ENCODE measurements at regions not wholly inside any gene's neighbourhood (a gene's known extent, or its start where the extent isn't known, plus 50 kb on each side); places are given as distances from the start of the nearest gene placed in this dataset.
A peak's percentile ranks its signal among the peaks of the same experiment; 100 is the strongest.
"Not testable (repeated sequence)": the region's sequence is repeated elsewhere in the genome, so short reads cannot be mapped to it uniquely, and the experiment has no call there.

DNA sequence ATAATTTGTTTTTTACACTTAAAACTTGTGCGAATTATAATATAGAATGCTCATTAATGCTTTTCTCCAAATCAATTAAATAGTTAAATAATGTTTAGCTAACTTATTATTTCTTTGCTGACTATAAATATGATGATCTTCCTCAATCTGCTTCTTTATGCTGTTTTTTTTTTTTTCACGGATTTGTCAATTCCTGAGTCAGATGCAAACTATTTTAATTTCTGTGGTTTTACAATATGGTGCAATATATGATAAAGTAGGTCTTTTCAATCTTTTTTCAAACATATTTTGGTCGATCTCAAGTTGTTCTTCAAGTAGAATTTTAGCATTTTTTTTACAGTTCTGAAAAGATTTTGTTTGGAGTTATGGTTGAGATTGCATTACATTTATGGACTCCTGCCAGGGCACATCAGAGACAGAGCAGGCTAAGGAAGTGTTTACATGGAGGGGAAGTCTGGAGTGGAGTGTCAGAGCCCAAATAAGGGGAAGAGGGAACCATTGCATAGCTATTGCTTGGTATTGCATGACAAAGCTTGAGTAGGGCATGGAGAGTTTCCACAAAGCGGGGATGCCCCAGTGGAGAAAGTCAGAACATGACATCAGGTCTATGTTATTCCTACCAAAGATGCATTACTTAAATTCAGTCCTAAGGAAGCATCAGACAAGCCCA lies 204.4 kb downstream of the OTUD1 start:
- DNase-seq (ENCODE audit: low read depth): peak; percentile 26

DNA sequence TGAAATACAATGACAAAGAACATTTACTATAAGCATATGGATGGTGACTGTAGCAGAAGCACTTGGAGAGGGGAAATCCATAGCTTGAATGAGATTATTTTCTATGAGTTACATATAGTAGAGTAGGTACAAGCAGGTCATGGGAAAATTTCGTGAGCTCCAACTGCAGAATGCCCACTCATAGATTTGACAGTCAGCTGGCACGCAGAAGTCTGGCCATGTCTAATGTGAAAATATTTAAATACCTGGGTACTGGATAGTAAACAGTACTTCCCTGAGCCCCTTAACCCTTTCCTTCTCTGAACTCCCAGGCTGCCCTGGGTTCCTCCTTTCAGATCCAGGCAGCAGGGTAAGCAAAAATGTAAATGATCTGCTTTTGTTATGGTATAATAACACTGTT lies 209.7 kb downstream of the OTUD1 start:
- no peak for DNase-seq (ENCODE audit: low read depth)

DNA sequence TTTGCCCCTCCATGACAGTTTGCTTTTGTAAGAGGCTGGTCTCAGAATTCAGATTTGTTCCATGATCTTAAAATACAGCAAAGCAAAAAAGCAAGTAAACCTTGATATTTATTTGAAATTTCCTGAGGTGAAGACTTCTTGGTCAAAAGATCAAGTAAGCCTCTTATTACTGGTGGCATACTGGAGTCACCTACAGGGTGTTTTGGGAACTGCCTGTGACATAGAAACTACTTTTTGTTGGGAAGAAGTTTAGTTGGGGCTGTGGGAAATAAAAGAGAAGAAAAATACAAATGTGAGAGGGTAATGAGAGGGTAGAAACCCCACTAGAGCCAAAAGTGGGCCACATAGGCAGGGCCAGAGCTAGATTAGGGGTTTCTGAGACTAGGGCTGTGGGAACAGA lies 217.9 kb downstream of the OTUD1 start:
- peak; percentile 19 for DNase-seq (ENCODE audit: low read depth)

DNA sequence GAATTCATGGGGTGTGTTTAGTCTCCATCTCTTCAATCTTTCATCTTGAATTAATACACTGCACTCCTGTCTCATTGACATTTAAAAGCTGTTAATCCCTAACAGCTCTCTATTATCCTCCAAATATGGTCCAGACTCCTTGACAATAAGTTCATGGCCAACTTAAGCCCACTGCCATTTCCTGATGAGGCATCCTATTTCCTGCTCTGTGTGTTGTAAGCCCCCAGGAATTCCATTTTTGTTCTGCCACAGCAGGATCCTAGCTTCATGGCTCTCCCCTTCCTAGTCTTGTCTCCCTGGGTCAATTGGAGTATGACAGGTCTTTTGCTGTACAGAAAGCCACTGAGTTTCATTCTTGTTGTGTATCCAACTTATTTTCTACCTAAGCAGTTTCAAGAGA lies 218.8 kb downstream of the OTUD1 start:
- no peak for DNase-seq (ENCODE audit: low read depth)

DNA sequence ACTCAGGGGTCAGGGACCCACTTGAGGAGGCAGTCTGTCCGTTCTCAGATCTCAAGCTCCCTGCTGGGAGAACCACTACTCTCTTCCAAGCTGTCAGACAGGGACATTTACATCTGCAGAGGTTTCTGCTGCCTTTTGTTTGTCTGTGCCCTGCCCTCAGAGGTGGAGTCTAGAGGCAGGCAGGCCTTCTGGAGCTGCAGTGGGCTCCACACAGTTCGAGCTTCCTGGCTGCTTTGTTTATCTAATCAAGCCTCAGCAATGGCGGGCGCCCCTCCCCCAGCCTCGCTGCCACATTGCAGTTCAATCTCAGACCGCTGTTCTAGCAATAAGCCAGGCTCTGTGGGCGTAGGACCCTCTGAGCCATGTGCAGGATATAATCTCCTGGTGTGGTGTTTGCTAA lies 233.0 kb downstream of the OTUD1 start:
- not testable (repeated sequence) for DNase-seq (ENCODE audit: low read depth)

DNA sequence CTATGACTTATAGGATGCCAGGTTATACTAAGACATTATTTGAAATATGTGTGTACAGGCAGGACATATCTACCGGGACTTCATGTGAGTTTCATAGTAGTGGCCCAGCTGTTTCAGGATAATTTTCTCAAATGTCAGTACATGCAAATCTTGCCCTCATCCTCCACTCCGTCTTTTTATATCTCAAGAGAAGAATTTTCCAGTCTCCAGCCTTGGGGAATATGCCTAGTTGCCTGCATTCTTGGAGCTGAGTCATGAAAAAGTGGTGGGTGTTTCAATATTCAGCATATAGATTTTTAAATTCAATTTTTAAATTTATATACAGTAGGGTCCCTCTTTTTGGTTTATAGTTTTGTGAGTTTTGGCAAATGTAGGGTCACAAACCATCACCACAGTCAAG lies 236.7 kb downstream of the OTUD1 start:
- no peak for DNase-seq (ENCODE audit: low read depth)

DNA sequence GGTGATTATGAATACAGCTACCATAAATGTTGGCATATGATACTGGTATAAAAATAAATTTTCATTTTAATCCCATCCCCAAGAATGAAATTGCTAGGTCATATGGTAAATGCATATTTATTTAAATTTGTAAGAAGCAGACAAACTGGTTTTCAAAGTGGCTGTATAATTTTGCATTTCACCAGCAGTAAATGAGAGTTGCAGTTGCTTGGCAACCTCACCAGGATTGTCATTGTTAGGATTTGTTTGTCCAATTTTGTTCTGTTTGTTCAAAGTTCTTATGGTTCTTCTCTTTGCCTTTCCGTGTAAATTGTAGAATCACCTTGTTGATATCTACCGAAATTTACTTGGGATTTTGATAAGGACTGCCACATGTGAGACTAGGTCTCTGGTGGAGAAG lies 237.4 kb downstream of the OTUD1 start:
- DNase-seq (ENCODE audit: low read depth): no peak

DNA sequence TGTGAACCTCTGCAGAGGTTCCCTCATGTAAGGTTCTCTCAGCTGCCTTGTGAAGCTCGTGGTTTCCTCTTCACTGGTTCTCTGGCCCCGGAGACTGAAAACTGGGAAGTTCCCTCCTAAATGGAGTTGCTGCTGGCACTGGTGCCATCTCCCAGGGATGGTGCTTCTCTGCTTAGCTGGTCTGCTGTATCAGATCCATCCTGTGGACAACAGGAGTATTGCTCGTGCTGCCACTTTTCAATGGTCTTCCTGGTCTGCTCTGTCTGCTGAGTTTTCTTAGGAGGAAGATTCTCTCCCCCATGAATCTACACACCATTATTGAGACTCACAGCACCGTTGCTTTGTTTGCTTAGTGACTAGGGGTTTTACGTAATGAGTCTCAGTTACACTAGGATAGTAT lies 247.8 kb downstream of the OTUD1 start:
- DNase-seq (ENCODE audit: low read depth): no peak

DNA sequence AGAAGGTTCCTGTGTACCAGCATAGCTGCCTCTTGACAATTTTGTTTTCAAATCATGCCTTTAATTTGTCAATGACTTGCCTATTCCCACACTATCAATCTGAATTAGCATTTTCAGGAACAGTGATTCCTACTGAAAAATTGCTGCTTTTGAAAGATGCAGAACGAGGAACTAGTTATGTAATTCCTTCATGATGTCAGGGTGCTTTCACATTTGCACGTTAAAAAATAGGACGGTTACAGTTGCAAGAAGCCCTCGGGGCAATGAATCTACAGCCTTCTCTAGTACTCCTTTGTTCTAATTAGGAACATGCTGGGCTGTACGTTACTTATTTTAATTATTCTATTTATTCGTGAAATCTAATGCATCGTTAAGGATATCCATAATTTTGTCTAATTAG lies 253.9 kb downstream of the OTUD1 start:
- DNase-seq (ENCODE audit: low read depth): no peak

DNA sequence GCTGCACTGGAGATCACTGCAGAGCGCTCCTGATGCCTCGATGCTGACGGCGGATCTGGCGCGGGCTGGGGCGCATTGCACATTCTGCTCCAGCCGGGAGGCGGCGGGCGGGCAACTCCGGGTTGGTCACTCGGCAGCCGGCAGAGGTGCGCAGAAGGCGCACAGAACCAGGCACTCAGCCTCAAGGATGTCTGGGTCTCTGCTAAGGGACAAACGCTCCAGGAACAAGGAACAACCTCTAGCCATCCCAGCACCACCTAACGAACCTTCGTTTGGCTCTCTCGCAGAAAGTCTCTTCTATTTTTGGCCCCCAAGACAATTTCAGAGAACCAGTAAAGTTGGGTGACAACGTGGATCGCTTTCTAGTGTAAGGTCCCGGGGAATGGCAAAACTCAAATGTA lies 254.6 kb downstream of the OTUD1 start:
- DNase-seq (ENCODE audit: low read depth): peak; percentile 7

DNA sequence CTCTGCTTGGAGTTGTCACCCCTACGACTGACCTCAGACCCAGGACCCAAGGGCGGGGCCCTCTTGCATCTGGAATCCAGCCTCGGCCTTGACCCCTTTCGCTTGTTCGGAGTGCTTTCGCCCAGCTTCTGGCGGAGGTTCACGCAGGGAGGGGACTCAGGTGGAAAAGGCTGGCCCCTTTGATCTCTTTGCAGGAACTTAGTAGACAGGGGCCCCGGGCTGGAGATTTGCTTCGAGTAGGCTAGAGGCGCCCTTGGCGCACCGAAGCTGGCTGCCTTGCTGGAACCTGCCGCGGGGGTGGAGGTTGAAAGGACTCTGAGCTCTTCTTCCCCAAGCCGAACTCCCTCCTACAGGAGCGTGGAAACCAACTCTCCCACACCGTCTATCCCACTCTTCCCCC lies 255.1 kb downstream of the OTUD1 start:
- DNase-seq (ENCODE audit: low read depth): no peak

DNA sequence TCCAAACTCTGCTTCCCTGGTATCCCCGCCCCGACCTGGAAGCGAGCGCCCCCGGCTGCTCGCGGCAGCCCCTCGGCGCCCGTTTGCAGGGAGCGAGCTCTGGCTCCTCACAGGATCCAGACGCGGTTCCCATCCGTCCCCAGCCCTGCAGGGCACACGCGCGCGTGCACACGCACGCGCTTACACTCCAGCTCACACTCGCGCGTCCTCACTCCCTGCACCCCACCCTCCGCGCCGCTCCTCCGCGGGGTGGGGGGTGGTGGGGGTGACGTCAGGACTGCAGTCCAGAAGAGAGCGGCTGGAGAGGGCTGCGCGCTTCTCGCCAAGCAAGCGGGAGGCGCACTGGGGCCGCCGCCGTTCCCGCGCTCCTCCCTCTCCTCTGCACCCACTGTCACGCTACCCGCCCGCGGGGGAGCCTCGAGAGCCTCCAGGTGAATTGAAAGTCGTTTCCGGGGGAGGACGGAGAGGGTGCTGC lies 255.6 kb downstream of the OTUD1 start:
- no peak for DNase-seq (ENCODE audit: low read depth)

DNA sequence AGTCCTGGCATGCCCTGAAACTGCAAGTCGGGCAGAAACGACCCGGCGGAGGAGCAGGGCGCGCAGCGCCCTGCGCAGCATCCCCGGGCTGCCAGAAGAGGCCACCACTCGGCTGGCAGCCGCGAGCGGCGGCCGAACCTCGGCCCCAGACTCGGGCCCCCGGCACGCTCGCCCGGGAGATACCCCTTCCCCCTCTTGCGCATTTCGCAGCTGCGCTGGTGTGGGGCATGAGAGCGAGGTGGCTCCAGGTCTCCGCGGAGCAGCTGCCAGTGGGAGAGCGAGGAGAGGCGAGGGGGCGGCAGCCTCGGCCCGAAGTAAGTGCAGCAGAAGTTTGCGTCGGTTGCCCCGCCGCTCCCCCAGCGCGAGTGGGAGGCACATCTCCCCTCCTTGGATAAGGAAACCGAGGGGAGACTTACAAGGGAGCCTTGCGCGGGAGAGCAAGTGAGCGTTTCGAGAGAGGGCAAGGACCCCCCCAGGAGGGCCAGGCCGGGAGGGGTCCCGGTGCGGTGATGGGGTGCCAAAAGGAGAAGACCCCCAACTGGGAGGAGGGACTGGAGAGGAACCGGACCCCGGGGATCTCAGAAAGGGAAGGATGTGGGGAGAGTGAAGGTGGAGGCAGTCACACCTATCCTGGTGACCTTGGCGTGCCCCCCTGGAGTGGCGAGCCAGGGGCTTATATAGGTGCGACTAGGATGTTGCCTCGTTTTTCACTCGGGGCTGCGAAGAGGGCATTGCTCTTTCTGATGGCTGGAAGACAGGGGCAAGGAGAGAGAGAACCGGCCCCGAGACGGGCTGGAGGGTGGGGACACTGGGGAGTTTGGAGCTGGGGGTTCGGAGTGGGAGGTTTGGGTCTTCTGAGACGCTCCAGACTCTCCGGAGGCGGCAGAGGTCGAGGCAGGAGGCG lies 256.3 kb downstream of the OTUD1 start:
- no peak for DNase-seq (ENCODE audit: low read depth)

DNA sequence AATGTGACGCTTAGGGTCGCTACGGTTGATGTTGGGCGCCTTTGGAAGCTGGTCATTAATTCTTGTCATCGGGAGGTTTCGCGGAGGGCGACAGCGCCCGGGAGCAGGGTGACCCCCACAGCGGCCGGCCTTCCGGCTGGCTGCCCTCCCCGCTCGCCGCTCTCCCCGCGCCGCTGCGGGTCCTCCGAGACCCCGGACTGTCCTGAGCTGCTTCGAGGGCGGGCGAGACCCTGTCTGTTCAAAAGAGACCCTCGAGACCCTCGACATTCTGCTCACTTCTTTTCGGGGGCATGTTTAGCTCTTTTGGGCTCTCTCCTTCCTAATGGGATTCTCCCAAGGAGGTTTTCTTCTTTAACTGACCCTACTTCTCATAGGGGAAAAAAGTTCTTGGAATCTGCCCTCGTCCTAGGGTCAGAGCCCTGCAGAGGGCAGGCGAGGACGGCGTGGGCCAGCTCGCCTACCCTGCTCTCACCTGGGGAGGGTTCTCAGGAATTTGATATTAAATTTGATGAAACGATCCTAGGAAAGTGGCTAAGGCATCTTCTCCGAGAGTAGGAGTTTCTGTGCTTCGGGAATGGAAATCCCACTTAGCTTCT lies 257.0 kb downstream of the OTUD1 start:
- no peak for DNase-seq (ENCODE audit: low read depth)

DNA sequence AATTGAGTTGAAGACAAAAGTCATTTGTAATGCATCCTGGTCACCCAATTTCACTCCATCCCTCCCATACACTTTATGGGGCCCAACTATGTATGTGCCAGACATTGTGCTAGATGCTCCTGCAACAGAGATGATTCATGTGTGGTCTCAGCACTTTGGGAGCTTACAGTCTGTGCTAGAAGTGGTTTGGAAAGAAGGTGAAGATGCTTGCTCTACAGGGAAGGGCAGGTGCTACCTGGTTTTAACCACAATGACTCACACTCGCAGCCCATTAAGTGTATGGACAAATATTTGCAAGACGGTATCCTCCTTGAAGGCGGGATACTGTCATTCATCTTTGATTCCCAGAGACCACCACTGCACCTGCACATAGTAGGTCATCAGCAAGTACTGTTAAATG lies 257.6 kb downstream of the OTUD1 start:
- no peak for DNase-seq (ENCODE audit: low read depth)

DNA sequence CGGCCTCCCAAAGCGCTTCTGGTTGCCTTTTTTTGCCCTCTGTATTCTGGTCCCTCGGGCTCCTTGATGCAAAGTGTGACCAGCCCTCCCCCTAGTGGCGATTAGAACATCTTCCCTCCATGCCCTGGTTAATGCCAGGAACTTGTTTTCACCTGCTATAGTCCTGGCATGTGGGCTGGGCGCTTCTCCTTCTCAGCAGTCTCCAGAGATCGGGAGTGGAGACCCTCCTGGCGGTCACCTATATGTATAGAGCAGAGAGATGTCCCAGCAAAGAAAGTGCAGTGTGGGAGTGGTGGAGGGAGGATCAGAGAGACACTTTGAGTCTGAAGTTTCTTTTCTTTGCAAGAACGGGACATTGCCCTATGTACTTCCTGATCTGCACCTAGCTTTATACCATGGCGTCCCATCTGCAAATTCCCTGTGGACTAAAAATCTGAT lies 264.1 kb downstream of the OTUD1 start:
- DNase-seq (ENCODE audit: low read depth): peak; percentile 73

DNA sequence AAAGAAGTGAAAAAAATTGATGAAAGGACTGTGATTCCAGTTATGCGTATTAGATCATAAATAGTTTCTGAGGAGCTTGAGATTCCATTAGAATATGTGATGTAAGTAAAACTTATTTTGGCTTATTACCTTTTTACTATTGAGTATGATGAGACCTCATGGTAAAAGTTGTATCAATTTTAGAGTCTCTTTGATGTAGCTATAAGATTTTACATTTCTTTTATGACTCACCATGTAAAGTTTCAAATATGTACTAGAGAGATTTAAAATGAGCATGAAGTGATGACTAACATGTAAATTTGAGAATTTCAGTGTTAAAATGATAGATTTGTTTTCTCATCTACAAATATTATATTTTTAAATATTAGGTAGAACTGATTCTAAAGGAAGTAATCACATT lies 276.5 kb downstream of the OTUD1 start:
- DNase-seq (ENCODE audit: low read depth): no peak

DNA sequence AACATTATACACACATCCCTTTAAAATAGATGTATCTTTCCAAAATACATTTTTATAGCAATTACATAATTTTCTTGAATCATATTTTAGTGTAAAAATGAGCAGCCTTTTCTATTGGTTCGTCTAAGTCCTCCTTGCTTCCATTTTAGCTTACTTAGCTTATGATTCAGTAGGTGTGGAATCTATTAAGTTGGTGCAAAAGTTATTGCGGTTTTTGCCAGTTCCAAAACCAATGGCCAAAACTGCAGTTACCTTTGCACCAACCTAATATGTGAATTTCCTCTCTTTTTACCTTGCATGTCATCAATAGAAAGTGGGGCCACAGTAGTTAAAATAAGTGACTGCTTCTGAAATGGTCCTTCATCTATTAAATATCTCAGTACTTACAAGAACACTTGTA lies 279.0 kb downstream of the OTUD1 start:
- no peak for DNase-seq (ENCODE audit: low read depth)

DNA sequence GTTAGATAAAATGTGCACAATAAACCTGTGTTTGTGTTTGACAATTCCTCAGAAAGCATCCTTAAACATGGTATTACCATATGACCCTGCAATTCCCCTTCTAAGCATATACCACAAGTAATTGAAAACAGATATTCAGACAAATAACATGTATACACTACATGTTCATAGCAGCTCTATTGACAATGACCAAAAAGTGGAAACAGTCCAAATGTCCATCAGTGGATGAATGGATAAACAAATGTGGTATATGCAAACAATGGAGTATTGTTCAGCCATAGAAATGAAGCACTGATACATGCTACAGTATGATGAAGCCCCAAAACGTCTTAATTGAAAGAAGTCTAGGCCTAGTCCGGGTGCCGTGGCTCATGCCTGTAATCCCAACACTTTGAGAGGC lies 280.1 kb downstream of the OTUD1 start:
- no peak for DNase-seq (ENCODE audit: low read depth)

DNA sequence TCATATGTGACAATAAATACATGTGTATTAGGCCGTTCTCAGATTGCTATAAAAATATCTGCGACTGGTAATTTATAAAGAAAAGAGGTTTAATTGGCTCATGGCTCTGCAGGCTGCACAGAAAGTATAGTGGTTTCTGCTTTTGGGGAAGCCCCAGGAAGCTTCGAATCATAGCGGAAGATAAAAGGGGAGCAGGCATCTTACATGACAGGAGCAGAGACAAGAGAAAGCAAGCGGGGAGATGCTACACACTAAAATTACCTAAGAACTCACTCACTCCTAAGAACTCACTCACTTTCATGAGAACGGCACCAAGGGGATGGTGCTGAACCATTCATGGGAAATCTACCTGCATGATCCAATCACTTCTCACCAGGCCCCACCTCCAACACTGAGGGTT lies 284.9 kb downstream of the OTUD1 start:
- DNase-seq (ENCODE audit: low read depth): no peak

DNA sequence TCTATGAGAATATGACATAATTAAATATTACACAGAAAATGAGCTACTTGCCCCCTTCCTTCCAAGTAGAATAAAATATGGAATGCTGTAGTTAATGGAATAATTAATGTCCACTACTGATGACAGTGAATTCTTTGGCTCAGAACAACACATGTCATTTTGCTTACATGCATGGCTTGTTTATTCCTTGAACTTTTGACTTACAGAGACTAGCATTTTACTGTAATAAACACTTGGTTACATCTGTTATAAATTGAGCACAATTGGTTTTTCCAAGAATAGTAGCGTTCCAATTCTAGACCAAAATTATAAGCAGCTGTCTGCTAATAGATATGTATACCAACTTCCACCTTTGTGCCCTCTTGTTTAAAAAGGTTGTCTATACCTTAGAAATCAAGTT lies 286.7 kb downstream of the OTUD1 start:
- no peak for DNase-seq (ENCODE audit: low read depth)

DNA sequence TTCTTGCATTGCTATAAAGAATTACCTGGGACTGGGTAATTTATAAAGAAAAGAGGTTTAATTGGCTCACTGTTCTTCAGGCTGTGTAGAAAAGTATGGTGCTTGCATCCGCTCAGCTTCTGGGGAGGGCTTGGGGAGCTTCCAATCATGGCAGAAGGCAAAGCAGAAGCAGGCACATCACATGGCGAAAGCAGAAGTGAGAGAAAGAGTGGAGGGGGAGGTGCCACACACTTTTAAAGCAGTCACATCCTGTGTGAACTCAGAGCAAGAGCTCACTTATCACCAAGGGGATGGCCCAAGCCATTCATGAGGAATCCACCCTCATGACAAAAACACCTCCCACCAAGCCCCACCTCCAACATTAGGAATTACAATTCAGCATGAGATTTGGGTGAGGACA lies 303.5 kb downstream of the OTUD1 start:
- no peak for DNase-seq (ENCODE audit: low read depth)

DNA sequence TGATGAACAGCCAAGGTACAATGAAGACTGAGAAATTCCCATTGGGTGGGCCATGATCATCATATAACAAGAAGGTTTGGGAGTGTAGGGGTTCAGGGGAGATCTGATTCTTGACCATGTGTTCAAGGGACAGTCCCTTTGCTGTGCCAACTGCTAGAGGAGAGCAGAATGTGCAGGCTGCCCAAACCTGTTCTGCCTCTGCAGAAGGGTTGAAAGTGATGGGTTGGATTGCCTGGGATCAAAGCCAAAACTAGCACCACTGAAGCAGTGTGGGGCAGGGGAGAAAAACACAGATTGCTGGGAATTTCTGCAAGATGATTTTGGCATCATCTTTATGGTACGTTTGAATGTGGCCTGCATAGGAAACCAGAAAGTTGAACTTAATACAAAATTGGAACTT lies 303.9 kb downstream of the OTUD1 start:
- no peak for DNase-seq (ENCODE audit: low read depth)
